GM21381 (cell line): ENCODE measurements at regions not wholly inside any gene's neighbourhood (a gene's known extent, or its start where the extent isn't known, plus 50 kb on each side); places are given as distances from the start of the nearest gene placed in this dataset.

ENCODE experiments used
- ATAC-seq: cut with Tn5 transposase; IDR thresholded peaks from one replicate; pipeline ENCODE4 v1.9.1; 2021; ENCODE audit warnings: mild to moderate bottlenecking, moderate library complexity; ENCODE audit not compliant: unreplicated experiment

DNA sequence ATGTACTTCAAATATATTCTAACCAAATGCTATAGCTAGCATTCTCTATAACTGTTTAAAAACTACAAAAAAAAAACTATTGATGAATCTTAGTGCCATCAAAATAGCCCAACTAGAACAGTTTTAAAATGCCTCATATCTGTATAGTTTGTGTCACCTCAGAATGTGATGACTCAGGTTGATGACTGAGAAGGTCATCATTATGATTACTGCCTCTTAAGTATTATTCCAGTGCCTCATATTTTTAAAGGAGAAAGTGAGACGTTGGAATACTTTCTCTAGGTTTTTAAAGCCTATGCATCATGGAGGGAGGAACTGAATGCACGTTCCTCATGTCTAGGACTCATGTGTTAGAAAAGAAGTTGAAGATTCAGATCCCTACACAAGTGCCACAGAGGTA lies 88.2 kb downstream of the TMA16 start:
- no peak for ATAC-seq

DNA sequence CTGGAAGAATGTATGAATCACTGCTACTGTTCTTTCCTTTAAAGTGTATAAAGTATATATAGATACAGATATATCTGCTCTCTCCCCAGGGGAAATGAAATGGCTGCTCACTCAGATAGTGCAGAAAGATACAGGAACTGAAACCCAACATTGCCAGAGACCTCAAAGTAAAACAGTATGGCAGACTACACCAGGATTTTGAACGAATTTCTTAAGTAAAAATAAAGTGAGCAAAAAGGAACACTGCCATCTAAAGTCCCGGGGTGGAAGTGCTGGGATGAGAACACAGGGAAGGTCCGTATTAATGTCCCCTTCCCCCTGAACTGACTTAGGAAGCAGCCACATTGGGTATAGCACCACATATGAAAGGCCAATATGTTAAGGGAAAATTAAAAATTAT lies 93.4 kb downstream of the TMA16 start:
- peak; percentile 42 for ATAC-seq

DNA sequence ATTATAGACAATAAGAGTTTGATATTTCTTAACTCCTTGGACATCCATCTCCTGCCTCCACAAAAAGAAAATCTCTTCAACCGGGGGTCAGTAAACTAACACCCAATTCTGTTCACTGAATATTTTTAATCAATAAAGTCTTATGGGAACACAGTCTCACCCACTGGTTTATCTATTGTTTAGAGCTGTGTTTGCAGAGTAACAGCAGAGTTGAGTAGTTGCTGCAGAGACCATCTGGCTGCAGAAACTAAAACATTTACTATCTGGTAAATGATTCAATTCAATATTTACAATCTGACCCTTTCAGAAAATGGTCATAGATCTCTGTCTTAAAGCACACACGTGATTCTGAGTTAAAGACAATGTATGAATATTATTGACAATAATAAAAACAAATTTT lies 94.0 kb downstream of the TMA16 start:
- ATAC-seq = no peak

DNA sequence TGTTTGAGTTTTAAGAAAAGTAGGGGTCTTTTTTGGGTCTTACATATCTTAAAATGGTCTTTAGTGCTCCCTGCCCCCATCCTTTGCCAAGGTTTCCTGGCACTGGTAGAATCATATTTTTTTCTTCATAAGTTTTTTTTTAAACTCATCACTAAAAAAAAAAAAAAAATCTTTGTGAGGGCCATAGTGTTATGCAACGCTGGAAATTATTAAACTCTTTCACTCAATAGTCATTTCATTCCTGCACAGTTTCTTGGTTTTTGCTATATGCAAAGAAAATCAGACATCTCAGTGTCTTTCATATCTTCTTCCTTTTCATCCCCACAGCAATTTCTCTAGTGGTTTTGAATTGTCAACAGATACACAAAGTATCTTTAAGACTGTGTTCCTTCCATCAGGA lies 95.6 kb downstream of the TMA16 start:
- ATAC-seq = peak; percentile 41

DNA sequence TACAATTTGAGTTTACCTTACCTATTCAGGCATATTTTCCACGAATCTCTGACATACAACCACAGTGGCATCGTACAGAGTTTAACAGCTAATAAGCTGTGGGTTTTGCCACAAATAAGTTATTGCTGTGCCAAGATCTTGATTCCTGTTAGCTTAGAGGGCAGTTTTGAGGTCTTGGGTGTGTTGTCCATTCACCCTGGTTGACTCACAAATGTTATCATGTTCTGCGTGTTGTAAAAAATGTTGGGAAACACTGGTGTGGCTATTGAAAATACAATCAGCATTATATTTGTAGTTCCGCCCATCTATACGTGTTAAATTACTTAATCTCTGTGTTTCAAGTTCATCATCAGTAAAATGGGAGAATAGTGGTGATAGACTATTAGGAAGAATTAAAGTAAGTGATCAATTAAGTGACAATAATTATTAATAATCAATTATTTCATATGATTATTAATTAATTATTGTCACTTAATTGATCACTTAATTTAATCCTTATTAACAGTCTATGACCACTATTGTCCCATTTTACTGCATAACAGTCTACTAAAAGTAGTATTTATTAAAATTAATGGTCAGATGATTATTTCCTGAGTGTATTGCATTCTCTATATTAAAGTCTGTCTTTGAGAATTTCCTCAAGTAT lies 96.3 kb downstream of the TMA16 start:
- peak; percentile 4 for ATAC-seq

DNA sequence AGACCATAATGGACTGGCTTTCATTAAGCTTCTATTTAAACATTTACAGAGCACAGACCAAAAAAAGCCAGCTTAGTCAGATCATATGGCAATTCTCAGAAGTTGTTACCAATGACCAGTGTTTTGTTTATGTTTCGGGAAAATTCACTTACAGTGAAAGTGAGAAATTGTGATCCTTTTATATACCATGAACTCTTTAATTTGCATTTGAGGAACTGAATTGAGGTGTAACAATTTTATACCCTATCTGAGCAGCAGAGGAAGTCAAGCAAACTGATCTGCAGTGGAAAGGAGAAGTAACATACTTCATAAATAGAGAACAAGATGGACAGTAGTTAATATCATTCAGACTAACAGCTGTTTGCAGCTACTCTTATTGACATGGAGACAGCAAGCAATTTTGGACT lies 97.1 kb downstream of the TMA16 start:
- ATAC-seq = peak; percentile 84

DNA sequence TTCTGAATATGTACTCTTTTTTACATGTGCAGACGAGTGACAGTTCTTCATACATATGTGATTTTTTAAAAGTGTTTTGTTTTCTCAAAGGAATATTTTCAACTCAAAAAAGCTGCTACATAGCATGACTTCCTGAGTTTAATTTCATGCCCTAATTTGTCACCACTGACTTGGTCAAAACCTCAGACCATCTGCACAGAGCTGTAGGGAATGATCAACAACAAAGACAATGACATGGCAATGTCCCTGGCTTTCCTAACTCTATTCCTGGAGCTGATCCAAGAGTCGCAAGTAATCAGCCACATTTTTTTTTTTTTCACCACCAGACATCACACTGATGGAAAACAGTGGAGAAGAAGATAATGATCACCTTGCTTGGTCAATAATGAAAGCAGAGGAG lies 97.7 kb downstream of the TMA16 start:
- ATAC-seq = no peak

DNA sequence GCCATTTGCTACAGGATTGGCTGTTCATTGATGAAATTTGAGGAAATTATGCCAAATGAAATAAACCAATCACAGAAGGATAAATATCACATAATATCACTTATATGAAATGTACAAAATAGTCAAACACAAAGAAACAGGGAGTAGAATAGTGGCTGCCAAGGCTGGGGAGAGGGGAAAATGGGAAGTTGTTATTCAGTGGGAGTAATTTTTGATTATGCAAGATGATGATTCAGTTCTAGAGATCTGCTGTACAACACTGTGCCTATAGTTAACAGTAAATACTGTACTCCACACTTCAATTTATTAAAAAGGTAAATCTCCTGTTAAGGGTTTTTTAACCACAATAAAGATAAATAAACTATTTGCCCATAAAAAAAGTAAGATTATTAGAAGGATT lies 101.1 kb downstream of the TMA16 start:
- no peak for ATAC-seq

DNA sequence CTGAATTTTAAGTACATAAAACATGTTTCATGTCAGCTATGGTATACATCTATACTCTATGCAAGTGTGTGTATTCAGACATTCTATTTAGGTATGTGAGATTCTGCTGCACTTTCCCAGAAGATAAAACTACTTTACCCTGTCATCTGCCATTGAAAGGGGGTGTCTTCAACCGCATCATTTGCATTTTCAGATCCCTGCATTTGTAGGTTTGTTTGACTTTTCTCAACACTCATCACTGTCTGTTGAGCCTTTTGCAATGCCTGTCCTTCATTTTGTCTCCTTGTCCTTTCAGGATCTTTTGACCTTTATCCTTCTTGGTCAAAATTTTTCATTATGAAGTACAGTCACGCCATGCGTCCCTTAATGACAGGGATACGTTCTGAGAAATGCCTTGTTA lies 103.5 kb downstream of the TMA16 start:
- ATAC-seq = peak; percentile 67

DNA sequence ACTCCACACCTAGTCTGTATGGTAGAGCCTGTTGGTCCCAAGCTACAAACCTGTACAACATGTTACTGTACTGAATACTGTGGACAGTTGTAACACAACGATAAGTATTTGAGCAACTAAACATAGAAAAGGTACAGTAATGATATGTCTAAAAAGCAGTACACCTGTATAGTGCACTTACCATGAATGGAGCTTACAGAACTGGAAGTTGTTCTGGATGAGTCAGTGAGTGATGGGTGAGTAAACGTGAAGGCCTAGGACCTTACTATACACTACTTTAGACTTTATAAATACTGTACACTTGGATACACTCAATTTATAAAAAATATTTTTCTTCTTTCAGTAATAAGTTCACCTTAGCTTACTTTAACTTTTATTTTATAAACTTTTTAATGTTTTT lies 104.0 kb downstream of the TMA16 start:
- ATAC-seq = peak; percentile 18

DNA sequence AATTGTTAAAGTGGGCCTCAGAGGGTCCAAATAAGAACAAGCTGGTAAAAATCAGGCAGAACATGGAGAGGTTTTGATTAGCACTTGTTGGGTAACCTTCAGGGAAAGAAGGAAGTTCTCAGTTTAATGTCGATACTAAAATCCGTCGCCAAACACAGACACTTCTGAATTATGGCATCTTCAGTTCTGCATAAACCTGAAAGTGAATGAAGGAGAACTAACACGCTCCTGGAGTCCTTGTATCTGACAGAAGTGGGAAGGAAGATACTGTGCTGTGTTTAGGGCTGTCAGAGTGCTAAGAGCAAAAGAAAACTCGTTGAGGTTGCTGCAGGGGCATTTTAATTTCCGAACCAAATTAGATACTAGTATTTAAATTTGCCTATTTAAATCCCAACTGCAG lies 106.2 kb downstream of the TMA16 start:
- no peak for ATAC-seq

DNA sequence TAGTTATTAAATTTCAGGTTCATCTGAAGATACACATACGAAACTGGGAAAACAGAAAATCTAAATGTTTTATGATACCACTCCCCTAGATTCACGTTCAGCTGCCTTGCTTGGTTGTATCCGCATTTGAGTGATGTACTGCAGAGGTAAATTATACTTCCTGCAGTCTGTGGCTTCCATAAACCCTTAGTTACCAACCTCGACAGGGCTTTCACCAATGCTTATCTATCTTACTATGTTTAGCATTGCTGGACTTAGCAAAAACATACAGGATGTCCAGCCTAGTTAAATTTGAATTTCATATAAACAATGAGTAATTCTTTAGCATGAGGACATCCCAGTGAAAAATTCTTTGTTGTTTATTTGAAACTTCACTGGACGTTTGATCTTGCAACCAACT lies 108.8 kb downstream of the TMA16 start:
- ATAC-seq = no peak

DNA sequence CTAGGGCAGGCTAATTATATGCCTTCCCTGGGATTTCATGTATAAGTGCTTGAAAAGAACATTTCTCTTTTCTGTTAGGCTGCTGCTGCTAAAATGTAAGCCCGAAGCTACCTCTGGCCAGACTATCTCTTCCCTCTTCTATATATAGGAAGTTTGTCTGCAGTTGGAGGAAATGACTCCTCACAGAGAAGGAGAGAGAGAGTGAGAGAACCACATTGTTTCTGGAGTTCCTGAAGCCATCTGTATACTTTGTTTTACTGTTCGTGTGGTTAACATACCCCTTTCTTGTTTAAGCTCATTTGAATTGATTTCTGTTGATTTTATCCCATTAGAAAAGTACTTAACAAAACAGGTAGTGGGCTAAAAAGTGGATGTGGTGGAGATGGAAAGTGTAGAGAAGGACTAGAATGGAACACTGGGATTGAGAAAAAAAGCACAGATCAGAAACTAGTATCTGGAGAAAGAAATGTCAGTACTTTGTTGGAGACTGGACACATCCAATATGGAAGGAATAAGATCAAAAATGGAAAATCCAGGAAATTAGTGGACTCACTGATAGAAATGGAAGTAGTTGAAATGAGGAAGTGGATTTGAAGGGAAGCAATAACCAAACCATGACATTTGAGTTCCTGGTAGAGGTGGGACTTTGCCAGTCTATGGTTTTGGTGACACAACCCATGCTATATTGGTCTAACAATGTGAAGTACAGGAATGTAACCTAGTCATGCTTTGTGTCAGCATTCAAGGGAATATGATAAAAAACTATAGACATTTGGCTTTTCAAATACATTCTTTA lies 112.6 kb downstream of the TMA16 start:
- ATAC-seq = no peak

DNA sequence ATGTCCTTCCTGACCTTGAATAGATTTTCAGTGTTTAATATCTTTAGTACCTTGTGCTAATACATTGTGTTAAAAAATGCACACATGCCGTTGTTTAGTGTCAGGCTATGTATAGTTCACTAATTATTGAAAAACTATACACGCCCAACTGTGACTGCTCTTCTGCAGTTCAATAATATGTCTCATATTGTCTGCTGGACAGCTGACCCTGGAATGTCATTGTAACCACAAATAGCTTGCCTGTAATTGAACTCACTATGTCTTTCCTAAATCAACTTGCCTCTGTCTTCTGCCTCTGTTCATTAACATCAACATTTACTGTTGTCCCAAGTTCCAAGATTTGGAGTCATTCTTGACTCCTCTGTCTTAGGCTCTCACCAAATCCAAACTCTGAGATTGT lies 114.5 kb downstream of the TMA16 start:
- ATAC-seq = no peak

DNA sequence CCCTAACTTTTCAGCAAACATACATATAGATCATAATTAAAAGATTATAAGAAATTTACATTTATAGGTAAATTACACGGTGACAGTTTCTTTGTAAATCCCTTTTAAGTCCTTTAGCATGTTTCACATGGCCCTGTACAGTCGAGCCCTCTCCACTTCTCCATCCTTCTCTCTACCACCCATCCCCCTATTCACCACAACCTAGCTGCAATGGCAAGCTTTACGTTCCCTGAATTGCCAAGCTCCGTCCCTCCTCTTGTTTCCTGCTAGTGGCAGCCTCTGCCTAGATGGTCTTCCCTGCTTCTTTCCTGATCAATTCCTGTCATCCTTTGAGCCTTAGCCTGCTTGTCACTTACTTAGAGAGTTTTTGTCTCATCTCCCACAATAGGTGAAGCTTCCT lies 116.2 kb downstream of the TMA16 start:
- no peak for ATAC-seq

DNA sequence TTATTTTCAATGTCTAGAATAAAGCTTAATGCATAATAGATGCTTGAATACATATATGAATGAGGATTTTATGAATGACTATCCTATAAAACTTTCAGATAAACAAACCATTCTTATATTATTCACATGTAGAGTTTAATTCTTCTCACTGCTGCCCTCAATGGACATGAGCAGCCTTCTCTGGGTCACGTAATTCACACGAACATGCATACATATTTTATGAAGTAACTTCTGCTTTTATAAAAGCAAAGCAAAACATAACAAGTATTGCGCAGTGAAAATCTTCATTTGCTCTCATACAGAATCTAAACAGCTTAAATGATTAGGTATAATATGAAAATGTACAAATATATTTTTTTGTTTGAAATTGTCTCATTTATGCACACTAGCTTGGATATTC lies 116.7 kb downstream of the TMA16 start:
- no peak for ATAC-seq

DNA sequence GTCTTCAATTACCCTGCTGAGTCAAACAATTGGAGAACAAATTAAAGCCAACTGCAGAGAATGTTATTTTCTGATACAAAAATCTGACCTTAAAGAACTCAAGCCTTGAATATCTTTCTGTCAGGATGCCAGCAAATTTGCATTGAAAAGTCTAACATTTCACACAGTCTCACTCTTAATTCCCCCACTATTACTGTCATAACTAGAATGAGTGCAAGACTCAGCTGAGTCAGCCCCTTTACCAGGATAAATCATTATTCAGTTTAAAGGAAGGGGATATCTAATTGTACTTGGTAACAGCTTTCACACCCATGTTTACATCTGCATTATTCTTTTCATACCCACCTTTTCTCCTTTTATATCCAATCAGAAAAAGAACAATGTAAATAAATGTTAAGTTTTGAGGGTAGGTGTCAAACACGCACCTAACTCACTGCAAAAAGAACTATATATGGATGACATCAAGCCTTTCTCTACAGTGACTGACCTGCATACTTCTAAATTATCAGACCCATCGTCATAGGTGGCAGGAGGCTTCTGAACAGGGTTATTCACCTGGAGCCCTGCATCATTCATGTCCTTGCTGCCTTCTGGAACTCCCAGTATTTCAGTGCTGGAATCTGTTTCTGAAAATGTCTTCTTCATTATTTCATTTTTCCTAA lies 117.4 kb downstream of the TMA16 start:
- peak; percentile 52 for ATAC-seq

DNA sequence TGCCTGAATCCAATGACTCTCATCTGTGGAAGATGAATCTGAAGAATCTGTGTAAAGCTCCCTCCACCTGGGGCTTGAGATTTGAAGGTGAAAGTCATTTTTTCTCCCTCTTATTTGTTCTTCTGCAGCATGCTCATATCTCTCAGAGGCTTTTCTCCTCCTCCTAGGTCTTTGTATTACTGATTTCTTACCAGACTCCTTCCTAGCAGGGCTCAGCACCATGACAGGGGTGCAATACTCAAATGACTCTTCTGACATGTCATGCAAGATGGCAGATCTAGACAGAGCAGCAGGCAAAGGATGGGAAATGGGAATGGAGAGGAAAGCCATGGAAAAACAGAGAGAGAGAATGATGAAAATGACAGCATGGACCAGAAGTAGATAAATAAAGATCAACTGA lies 118.3 kb downstream of the TMA16 start:
- no peak for ATAC-seq

DNA sequence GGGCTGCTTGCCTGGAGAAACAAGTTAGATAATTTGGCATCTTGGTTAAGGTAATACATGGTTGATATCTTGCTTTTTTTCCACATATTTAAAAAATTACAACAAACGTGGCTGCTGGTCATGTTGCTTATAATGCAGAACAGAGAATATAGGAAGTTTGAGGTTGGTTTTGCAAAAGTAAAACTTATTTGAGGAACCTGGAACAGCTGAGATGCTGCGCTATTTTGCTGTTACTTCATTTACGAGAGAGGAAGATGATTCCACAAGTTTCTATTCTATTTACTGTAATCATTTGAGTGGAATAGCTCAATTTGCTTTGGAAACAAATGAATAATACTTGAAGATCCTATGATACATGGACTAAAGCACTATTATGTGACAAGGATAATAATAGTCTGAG lies 118.9 kb downstream of the TMA16 start:
- ATAC-seq = no peak

DNA sequence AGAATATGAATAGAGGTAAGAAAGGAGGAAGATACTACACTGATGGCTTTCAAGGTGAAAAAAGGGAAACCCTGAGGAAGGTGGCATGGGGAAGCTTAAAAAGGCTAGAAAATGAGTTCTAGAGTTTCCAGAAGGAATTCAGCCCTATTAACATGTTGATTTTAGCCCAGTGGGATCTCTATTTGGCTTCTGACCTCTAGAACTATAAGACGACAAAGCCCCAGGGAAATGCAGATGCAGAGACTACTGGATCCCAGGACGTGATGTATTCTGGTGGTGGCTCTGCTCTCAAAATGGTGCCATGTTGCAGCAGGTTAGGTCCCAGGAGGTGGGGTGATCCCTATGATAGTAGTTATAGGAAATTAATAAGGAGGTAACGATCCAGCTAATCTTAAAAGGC lies 120.4 kb downstream of the TMA16 start:
- ATAC-seq = no peak

DNA sequence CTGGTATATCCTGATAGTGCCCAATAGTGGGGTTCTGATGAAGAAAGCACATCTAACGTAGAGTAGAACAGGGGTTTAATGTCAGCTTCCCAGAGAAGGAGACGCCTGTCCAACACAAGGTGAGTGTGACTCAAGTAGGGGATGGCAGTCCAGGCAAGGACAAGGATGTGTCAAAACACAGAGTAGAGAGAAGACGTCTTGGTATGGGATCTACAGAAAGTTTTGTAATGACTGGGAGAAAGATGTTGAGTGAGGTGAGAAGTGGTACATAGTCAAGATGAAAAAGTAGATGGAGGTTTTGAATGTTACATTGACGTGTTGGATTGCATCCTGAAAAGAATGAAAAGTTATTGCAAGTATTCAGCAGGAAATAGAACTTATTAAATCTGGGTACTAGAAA lies 124.4 kb downstream of the TMA16 start:
- ATAC-seq = no peak

DNA sequence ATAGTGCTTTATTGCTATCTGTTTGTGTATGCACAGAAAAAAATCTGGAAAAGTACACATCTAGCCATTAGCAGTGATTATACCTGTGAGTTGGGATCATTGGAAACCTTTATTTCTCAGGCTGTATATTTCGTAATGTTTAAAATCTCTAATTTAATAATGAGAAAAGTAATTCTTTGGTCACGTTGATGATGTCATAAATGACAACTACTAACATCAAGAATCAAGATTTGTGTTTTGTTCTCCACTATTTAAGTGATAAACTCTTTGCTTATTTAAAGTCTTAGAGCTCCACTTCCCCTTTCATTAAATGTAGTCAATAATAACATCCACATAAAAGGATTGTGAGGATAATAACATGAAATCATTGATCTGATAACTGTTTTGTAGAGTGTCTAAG lies 126.2 kb downstream of the TMA16 start:
- no peak for ATAC-seq
